Activated naive CD4-positive, alpha-beta T cell treated with anti-CD3 and anti-CD28 coated beads, Interleukin-2, amount 10 ng/mL, durations not matched to agents 7 days and 5 days (primary cell): ENCODE measurements at regions not wholly inside any gene's neighbourhood (a gene's known extent, or its start where the extent isn't known, plus 50 kb on each side); places are given as distances from the start of the nearest gene placed in this dataset.

Experiments used
- CTCF ChIA-PET: fragments of 350-600 bp; sonication (Branson Sonifier 250); formaldehyde crosslinking; loops from one replicate; lab custom pipeline; 2021; ENCODE audit warnings: antibody characterized with exemption; lab: Charles Lee
- DNase-seq: peaks from one replicate; pipeline ENCODE4 v3.0.0-alpha.2; 2020
- H3K27ac Mint-ChIP-seq: one replicate; pipeline ENCODE4 v1.8.0; 2021; ENCODE audit warnings: mild to moderate bottlenecking, moderate library complexity, mixed read lengths
- H3K27me3 Mint-ChIP-seq: one replicate; pipeline ENCODE4 v1.8.0; 2021; ENCODE audit warnings: mild to moderate bottlenecking, mixed read lengths
- H3K36me3 Mint-ChIP-seq: one replicate; pipeline ENCODE4 v1.8.0; 2021; ENCODE audit warnings: mixed read lengths
- H3K4me1 Mint-ChIP-seq: one replicate; pipeline ENCODE4 v1.8.0; 2021; ENCODE audit warnings: mixed read lengths
- H3K4me3 Mint-ChIP-seq: one replicate; pipeline ENCODE4 v1.8.0; 2021; ENCODE audit warnings: mild to moderate bottlenecking, moderate library complexity, mixed read lengths
- H3K9me3 Mint-ChIP-seq: one replicate; pipeline ENCODE4 v1.8.0; 2021; ENCODE audit warnings: mixed read lengths

- Mint-ChIP-seq H3K27ac (no peak overlapping the region), H3K36me3 (no peaks in the 10 kb centered on the region), H3K4me1 (no peaks in the 10 kb centered on the region), H3K9me3 (no peaks in the 10 kb centered on the region), H3K27me3 (no peaks in the 10 kb centered on the region), H3K4me3 (no peak overlapping the region)
- DNase-seq, result no peak
- CTCF ChIA-PET, result no interaction called here
Measured at GRCh38 chr4:107283587-107284559, 247.8 kb upstream of the DKK2 start.

DNA sequence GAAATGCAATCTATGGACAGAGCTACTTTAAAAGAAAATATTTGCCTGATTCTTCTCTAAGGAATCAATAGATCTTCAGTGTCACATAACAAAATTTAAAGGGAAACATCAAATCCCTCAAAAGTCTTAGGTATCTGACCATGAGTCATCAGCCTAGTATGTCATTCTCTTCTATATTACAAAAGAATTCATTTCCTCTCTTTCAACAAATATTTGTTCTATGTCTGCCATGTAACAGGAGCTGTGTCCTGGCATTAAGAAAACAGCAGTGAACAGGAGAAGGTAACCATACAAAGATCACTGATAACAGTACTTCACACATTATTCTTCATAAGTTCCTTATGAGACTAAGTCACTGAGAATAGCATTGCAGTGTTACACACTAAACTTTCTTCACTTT, 243.6 kb upstream of the DKK2 start:
- CTCF ChIA-PET, result no interaction called here
- Mint-ChIP-seq H3K27ac (no peak overlapping the region), H3K27me3 (no peaks in the 10 kb centered on the region), H3K4me1 (no peaks in the 10 kb centered on the region), H3K4me3 (no peak overlapping the region), H3K36me3 (no peaks in the 10 kb centered on the region), H3K9me3 (no peaks in the 10 kb centered on the region)
- no peak for DNase-seq

DNA sequence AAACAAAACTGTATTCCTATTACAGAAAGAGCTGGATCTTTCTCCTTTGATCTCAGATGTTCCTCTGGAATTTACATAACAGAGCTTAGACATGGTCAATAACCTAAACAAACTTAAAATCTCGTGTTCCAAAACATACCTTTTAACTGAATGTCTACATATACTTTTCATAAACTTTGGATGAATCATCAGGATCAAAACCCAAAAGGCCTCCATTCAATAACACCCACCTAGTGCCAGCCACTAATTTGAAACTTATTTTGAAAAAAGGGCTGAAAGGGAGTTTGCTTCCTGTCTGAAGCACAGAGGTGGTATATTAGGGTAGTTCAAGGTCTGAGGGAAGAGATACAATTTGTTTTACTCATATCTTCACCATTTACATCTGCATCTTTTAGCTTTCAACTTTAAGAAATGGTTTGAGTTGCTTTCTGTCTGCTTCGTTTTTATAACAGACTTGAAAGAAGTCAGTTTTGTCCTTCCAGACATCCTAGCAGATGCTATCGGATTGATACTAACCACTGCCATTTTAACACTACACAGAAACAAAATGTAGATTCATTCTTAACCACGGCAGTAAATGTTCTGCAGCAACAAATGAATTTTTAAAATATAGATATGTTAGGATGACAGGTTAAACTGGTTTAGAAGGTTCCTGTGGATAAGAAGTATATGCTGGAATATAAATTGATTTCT, 242.8 kb upstream of the DKK2 start:
- Mint-ChIP-seq H3K27me3 (no peaks in the 10 kb centered on the region), H3K4me3 (no peak overlapping the region), H3K36me3 (no peaks in the 10 kb centered on the region), H3K9me3 (no peaks in the 10 kb centered on the region), H3K4me1 (no peaks in the 10 kb centered on the region), H3K27ac (no peak overlapping the region)
- DNase-seq, result no peak
- CTCF ChIA-PET, result no interaction called here

DNA sequence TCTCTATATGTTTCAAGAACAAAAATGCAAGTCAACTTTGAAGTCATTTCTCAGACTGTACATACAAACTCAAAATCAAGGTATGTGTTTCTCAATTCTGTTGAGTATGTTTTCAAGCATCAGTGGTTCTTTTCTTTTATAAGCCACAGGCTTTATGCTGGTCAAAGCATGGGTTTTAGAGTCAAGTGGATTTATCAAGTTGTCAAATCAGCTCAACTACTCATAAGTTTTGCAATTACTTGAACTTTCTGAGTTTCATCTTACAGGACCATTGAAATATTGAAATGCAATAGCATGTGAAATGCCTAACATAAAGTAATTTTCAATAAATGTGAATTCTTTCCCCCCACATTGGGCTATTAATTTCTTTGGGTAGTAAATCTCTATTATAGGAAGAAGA, 239.9 kb upstream of the DKK2 start:
- no peak overlapping the region for H3K4me3 Mint-ChIP-seq
- H3K27me3 Mint-ChIP-seq, result no peaks in the 10 kb centered on the region
- H3K4me1 Mint-ChIP-seq, result no peaks in the 10 kb centered on the region
- H3K27ac Mint-ChIP-seq, result no peak overlapping the region
- no peak for DNase-seq
- H3K9me3 Mint-ChIP-seq, result no peaks in the 10 kb centered on the region
- CTCF ChIA-PET, result no interaction called here
- H3K36me3 Mint-ChIP-seq, result no peaks in the 10 kb centered on the region

DNA sequence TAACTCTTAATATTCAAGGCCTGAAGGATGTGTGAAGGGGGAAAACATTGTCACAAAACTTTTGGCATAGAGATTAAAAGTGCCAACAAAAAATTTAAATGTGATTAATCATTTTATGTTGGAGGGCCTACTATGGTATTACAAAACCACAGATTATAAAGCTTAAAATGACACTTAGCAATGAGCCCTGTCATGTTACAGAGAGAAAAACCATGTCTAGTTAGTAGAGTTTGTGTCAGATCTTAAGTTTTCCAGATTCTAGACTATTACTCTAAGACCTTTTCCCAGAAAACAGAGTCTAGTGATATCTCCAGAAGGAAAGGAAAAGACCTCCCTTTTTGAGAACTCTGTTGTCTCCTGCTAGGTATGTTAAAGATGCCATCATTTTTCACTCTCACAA, 239.1 kb upstream of the DKK2 start:
- Mint-ChIP-seq H3K36me3 (no peaks in the 10 kb centered on the region), H3K27me3 (no peaks in the 10 kb centered on the region), H3K27ac (no peak overlapping the region), H3K4me1 (no peaks in the 10 kb centered on the region), H3K4me3 (no peak overlapping the region), H3K9me3 (no peaks in the 10 kb centered on the region)
- no peak for DNase-seq
- CTCF ChIA-PET, result no interaction called here

DNA sequence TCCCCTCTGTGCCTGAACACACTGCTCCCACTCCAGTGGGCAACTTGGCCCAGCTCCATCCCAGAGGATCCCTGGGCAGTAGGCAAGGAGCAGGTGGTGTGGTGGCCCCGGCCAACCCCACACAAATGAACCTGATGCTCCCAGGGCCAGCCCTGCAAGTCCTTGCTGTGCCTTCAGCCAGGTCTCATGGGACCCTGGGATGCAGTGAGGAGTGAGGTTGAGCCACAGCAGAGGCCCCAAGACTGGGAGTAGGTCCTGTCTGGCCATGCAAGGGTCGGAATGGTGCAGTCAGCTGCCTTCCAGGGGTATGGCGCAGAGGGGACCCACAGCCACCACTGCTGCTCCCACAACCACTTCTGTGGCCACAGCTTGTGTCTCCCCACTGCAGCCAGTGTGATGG, 234.5 kb upstream of the DKK2 start:
- H3K4me1 Mint-ChIP-seq, result no peaks in the 10 kb centered on the region
- H3K36me3 Mint-ChIP-seq, result no peaks in the 10 kb centered on the region
- CTCF ChIA-PET, result no interaction called here
- no peaks in the 10 kb centered on the region for H3K9me3 Mint-ChIP-seq
- H3K27ac Mint-ChIP-seq, result no peak overlapping the region
- no peak overlapping the region for H3K4me3 Mint-ChIP-seq
- no peak for DNase-seq
- no peaks in the 10 kb centered on the region for H3K27me3 Mint-ChIP-seq

DNA sequence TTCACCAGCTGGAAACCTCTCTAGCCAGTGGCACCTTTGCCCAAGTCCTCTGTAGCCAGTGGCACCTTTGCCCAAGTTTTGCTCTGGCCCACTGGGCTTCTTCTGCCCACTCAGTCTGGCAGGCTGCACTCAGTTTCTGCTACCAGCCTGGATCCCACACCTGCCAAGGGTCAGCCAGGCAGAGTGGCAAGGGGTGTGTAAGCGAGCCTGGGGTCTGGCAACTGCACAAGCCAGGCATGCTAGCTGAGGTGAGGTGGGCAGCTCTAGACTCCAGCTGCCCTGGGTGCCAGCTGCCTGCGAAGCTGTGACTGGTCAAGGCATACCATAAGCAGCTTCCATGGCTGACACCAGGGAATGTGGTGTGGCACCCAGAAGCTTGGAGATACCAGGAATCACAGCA, 233.1 kb upstream of the DKK2 start:
- Mint-ChIP-seq H3K4me3 (no peak overlapping the region), H3K9me3 (no peaks in the 10 kb centered on the region), H3K27me3 (no peaks in the 10 kb centered on the region), H3K27ac (no peak overlapping the region), H3K4me1 (no peaks in the 10 kb centered on the region), H3K36me3 (no peaks in the 10 kb centered on the region)
- CTCF ChIA-PET, result no interaction called here
- no peak for DNase-seq

DNA sequence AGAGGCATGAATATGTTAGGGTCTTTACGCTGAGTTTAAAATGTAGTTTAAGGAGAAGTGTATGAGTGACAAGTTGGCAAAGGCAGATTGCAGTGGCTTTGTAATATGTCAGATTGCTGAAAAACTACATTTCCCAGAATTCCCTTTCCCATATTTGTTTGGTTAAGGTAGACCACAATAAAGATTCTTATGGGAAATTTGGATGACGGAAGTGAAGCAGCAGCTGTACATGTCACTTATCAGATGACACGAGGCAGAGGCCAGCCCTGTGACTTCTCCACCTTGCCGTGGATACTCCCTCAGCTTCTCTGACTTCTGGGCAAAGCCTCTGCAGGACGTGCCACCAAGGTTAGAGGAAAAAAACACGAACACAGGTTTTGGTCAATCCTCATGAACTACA, 229.7 kb upstream of the DKK2 start:
- Mint-ChIP-seq H3K27me3 (no peaks in the 10 kb centered on the region), H3K4me1 (no peaks in the 10 kb centered on the region), H3K9me3 (no peaks in the 10 kb centered on the region), H3K36me3 (no peaks in the 10 kb centered on the region), H3K4me3 (no peak overlapping the region), H3K27ac (no peak overlapping the region)
- CTCF ChIA-PET, result no interaction called here
- DNase-seq, result no peak

GRCh38 chr4:107261241-107261874, 225.2 kb upstream of the DKK2 start:
- Mint-ChIP-seq H3K9me3 (no peaks in the 10 kb centered on the region), H3K4me1 (no peaks in the 10 kb centered on the region), H3K36me3 (no peaks in the 10 kb centered on the region), H3K4me3 (no peak overlapping the region), H3K27me3 (no peaks in the 10 kb centered on the region), H3K27ac (no peak overlapping the region)
- no peak for DNase-seq
- CTCF ChIA-PET, result no interaction called here

GRCh38 chr4:107258359-107258758, 222.2 kb upstream of the DKK2 start:
- no peak for DNase-seq
- H3K4me3 Mint-ChIP-seq, result no peak overlapping the region
- no peaks in the 10 kb centered on the region for H3K36me3 Mint-ChIP-seq
- no peaks in the 10 kb centered on the region for H3K27me3 Mint-ChIP-seq
- CTCF ChIA-PET, result no interaction called here
- no peaks in the 10 kb centered on the region for H3K9me3 Mint-ChIP-seq
- no peak overlapping the region for H3K27ac Mint-ChIP-seq
- H3K4me1 Mint-ChIP-seq, result no peaks in the 10 kb centered on the region

GRCh38 chr4:107255596-107255995, 219.5 kb upstream of the DKK2 start:
- no peak overlapping the region for H3K4me3 Mint-ChIP-seq
- CTCF ChIA-PET, result no interaction called here
- no peak for DNase-seq
- H3K4me1 Mint-ChIP-seq, result no peaks in the 10 kb centered on the region
- no peaks in the 10 kb centered on the region for H3K9me3 Mint-ChIP-seq
- no peak overlapping the region for H3K27ac Mint-ChIP-seq
- no peaks in the 10 kb centered on the region for H3K27me3 Mint-ChIP-seq
- H3K36me3 Mint-ChIP-seq, result no peaks in the 10 kb centered on the region

DNA sequence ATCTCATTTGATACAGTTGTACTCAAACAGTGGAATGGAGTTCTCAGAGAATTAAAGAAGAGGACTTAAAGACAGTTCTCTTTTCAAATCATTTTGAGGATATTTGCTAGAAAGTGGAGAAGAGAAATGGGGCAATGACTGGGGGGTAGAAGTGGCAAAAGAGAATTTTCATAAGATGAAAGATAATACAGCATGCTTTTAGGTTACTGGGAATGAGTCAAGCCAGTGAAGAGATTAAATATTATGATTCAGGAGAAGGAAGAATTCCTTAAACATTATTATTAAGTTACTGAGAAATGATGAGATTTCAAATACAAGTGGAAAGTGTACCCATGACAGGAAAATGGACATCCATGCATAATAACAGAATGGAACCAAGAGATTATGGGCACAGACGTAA, 219.0 kb upstream of the DKK2 start:
- no peaks in the 10 kb centered on the region for H3K36me3 Mint-ChIP-seq
- H3K4me3 Mint-ChIP-seq, result no peak overlapping the region
- H3K9me3 Mint-ChIP-seq, result no peaks in the 10 kb centered on the region
- H3K27me3 Mint-ChIP-seq, result no peaks in the 10 kb centered on the region
- DNase-seq, result no peak
- CTCF ChIA-PET, result no interaction called here
- H3K4me1 Mint-ChIP-seq, result no peaks in the 10 kb centered on the region
- no peak overlapping the region for H3K27ac Mint-ChIP-seq

DNA sequence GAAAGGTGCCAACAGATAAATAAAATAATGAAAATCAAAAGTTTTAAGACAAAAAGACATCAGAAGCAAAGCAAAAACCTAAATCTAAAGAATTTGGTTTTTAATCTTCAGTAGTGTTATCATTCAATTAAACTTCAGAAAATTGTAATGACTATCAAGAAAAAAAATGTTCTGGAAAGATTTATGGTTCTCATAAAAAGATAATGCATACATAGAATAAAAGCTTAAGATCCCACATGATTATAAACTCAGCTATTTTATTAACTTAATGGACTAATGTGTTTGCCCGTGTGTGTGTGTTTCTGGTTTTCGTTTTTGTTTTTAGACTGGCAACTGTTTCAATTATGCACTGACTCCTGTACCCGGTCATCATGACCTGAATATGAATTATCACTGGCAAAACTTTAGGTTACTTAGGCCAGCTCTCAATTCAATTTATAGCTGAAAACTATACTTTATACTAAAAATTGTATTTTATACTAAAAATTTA, 217.5 kb upstream of the DKK2 start:
- Mint-ChIP-seq H3K9me3 (no peaks in the 10 kb centered on the region), H3K4me3 (no peak overlapping the region), H3K4me1 (no peaks in the 10 kb centered on the region), H3K27me3 (no peaks in the 10 kb centered on the region), H3K27ac (no peak overlapping the region), H3K36me3 (no peaks in the 10 kb centered on the region)
- CTCF ChIA-PET, result no interaction called here
- no peak for DNase-seq

- Mint-ChIP-seq H3K4me3 (no peak overlapping the region), H3K9me3 (no peaks in the 10 kb centered on the region), H3K27ac (no peak overlapping the region), H3K27me3 (no peaks in the 10 kb centered on the region), H3K4me1 (no peaks in the 10 kb centered on the region), H3K36me3 (no peaks in the 10 kb centered on the region)
- CTCF ChIA-PET, result no interaction called here
- no peak for DNase-seq
Measured at GRCh38 chr4:107253090-107253489, 217.0 kb upstream of the DKK2 start.
